ENCODE measurements at regions not wholly inside any gene's neighbourhood (a gene's known extent, or its start where the extent isn't known, plus 50 kb on each side); places are given as distances from the start of the nearest gene placed in this dataset.
A peak's percentile ranks its signal among the peaks of the same experiment; 100 is the strongest.

GRCh38 chr4:74638001-74638400 is 156.3 kb downstream of the BTC start:
- Mint-ChIP-seq H3K4me1 (ENCODE audit: low read depth, unreplicated experiment) (peaks cover 13% of the 10 kb centered on the region), H3K27ac (ENCODE audit: unreplicated experiment) (no peak overlapping the region), H3K4me3 (ENCODE audit: unreplicated experiment) (no peak overlapping the region), H3K9me3 (ENCODE audit: unreplicated experiment) (peaks cover 8% of the 10 kb centered on the region), H3K36me3 (ENCODE audit: insufficient read depth, unreplicated experiment) (peaks cover 12% of the 10 kb centered on the region), H3K27me3 (ENCODE audit: insufficient read depth, unreplicated experiment) (no peaks in the 10 kb centered on the region)
- no peak overlapping the region for H3K4me3 ChIP-seq (ENCODE audit: low read depth, low read length)
- TF ChIP-seq, protein P1, sequence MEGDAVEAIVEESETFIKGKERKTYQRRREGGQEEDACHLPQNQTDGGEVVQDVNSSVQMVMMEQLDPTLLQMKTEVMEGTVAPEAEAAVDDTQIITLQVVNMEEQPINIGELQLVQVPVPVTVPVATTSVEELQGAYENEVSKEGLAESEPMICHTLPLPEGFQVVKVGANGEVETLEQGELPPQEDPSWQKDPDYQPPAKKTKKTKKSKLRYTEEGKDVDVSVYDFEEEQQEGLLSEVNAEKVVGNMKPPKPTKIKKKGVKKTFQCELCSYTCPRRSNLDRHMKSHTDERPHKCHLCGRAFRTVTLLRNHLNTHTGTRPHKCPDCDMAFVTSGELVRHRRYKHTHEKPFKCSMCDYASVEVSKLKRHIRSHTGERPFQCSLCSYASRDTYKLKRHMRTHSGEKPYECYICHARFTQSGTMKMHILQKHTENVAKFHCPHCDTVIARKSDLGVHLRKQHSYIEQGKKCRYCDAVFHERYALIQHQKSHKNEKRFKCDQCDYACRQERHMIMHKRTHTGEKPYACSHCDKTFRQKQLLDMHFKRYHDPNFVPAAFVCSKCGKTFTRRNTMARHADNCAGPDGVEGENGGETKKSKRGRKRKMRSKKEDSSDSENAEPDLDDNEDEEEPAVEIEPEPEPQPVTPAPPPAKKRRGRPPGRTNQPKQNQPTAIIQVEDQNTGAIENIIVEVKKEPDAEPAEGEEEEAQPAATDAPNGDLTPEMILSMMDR (IDR thresholded peaks at IDR 0.05; ENCODE audit: insufficient read depth in 1 of 2, low read depth in 1 of 2, low read length in 1 of 2, severe bottlenecking in 1 of 2, unreplicated experiment in 1 of 2) = no peak
- no TSS peak for BruUV-seq (replicated peaks)
- intact Hi-C loops (cut with micrococcal nuclease; ENCODE audit: unreplicated experiment) = no loop called here
- ChIA-PET POLR2A (no interaction called here), CTCF (interaction anchor here (0.7 kb wide), 1 partner anchor 30 kb away, joined by 3 read pairs; no protein-coding TSS in a partner anchor)
- no peaks in the 10 kb centered on the region for H3K36me3 ChIP-seq (ENCODE audit: control insufficient read depth, insufficient read depth, low read length)
- no peaks in the 10 kb centered on the region for H3K27me3 ChIP-seq (replicated peaks; ENCODE audit: control insufficient read depth, insufficient read depth, low read length)
- DNase-seq = no peak
- H3K9me3 ChIP-seq = no peaks in the 10 kb centered on the region
- peaks cover 23% of the 10 kb centered on the region for H3K4me1 ChIP-seq

GRCh38 chr4:74638689-74639088 is 155.6 kb downstream of the BTC start:
- Mint-ChIP-seq H3K9me3 (ENCODE audit: unreplicated experiment) (peaks cover 1% of the 10 kb centered on the region), H3K27ac (ENCODE audit: unreplicated experiment) (peak overlapping the region; percentile 37), H3K4me3 (ENCODE audit: unreplicated experiment) (no peak overlapping the region), H3K27me3 (ENCODE audit: insufficient read depth, unreplicated experiment) (no peaks in the 10 kb centered on the region), H3K36me3 (ENCODE audit: insufficient read depth, unreplicated experiment) (peaks cover 12% of the 10 kb centered on the region), H3K4me1 (ENCODE audit: low read depth, unreplicated experiment) (peaks cover 7% of the 10 kb centered on the region)
- Histone ChIP-seq H3K36me3 (ENCODE audit: control insufficient read depth, insufficient read depth, low read length) (no peaks in the 10 kb centered on the region), H3K9me3 (no peaks in the 10 kb centered on the region), H3K4me3 (ENCODE audit: low read depth, low read length) (no peak overlapping the region), H3K27me3 (replicated peaks; ENCODE audit: control insufficient read depth, insufficient read depth, low read length) (no peaks in the 10 kb centered on the region), H3K4me1 (peaks cover 23% of the 10 kb centered on the region)
- TF ChIP-seq, protein P1 (IDR thresholded peaks at IDR 0.05; ENCODE audit: insufficient read depth in 1 of 2, low read depth in 1 of 2, low read length in 1 of 2, severe bottlenecking in 1 of 2, unreplicated experiment in 1 of 2) = no peak
- ChIA-PET CTCF (no interaction called here), POLR2A (no interaction called here)
- intact Hi-C loops (cut with micrococcal nuclease; ENCODE audit: unreplicated experiment) = no loop called here
- no peak for DNase-seq
- no TSS peak for BruUV-seq (replicated peaks)

GRCh38 chr4:74640111-74640903 is 154.0 kb downstream of the BTC start:
- Histone ChIP-seq H3K9me3 (peaks cover 7% of the 10 kb centered on the region; the same call in 1 of the 2 replicates), H3K36me3 (ENCODE audit: control insufficient read depth, insufficient read depth, low read length) (no peaks in the 10 kb centered on the region), H3K4me1 (peaks cover 17% of the 10 kb centered on the region), H3K4me3 (ENCODE audit: low read depth, low read length) (no peak overlapping the region), H3K27me3 (replicated peaks; ENCODE audit: control insufficient read depth, insufficient read depth, low read length) (no peaks in the 10 kb centered on the region)
- ChIA-PET POLR2A (no interaction called here), CTCF (interaction anchor here (0.9 kb wide), 1 partner anchor 14 kb away, joined by 3 read pairs; no protein-coding TSS in a partner anchor)
- DNase-seq = no peak
- TF ChIP-seq, protein P1 (IDR thresholded peaks at IDR 0.05; ENCODE audit: insufficient read depth in 1 of 2, low read depth in 1 of 2, low read length in 1 of 2, severe bottlenecking in 1 of 2, unreplicated experiment in 1 of 2) = no peak
- Mint-ChIP-seq H3K9me3 (ENCODE audit: unreplicated experiment) (no peaks in the 10 kb centered on the region), H3K4me3 (ENCODE audit: unreplicated experiment) (no peak overlapping the region), H3K36me3 (ENCODE audit: insufficient read depth, unreplicated experiment) (peaks cover 12% of the 10 kb centered on the region), H3K27ac (ENCODE audit: unreplicated experiment) (no peak overlapping the region), H3K4me1 (ENCODE audit: low read depth, unreplicated experiment) (peaks cover 7% of the 10 kb centered on the region), H3K27me3 (ENCODE audit: insufficient read depth, unreplicated experiment) (no peaks in the 10 kb centered on the region)
- intact Hi-C loops (cut with micrococcal nuclease; ENCODE audit: unreplicated experiment) = no loop called here
- BruUV-seq (replicated peaks) = no TSS peak
